GM06990 (cell line): ENCODE measurements at regions not wholly inside any gene's neighbourhood (a gene's known extent, or its start where the extent isn't known, plus 50 kb on each side); places are given as distances from the start of the nearest gene placed in this dataset.

ENCODE experiments used
- DNase-seq: peaks from one replicate; pipeline ENCODE4 v3.0.0-alpha.2; 2011; ENCODE audit not compliant: insufficient read length; ENCODE audit errors: extremely low read depth
- H3K27me3 ChIP-seq: replicated peaks from 2 replicates; pipeline ENCODE4 v1.6.0; 2011; ENCODE audit warnings: low read length; ENCODE audit not compliant: control insufficient read depth, insufficient read depth
- H3K36me3 ChIP-seq: 2 replicates; pipeline ENCODE4 v1.5.1; 2011; ENCODE audit warnings: low read length; ENCODE audit not compliant: control insufficient read depth, insufficient read depth
- H3K4me3 ChIP-seq: replicated peaks from 2 replicates; pipeline ENCODE4 v1.5.1; 2011; ENCODE audit warnings: low read depth, mild to moderate bottlenecking, control low read depth, low read length
- TF ChIP-seq, protein P1 (sequence below): IDR thresholded peaks from 2 replicates; pipeline ENCODE4 v1.5.1; 2011; ENCODE audit warnings: low read length, control low read depth, mild to moderate bottlenecking, inconsistent platforms; ENCODE audit not compliant: insufficient read depth, poor library complexity, severe bottlenecking

DNA sequence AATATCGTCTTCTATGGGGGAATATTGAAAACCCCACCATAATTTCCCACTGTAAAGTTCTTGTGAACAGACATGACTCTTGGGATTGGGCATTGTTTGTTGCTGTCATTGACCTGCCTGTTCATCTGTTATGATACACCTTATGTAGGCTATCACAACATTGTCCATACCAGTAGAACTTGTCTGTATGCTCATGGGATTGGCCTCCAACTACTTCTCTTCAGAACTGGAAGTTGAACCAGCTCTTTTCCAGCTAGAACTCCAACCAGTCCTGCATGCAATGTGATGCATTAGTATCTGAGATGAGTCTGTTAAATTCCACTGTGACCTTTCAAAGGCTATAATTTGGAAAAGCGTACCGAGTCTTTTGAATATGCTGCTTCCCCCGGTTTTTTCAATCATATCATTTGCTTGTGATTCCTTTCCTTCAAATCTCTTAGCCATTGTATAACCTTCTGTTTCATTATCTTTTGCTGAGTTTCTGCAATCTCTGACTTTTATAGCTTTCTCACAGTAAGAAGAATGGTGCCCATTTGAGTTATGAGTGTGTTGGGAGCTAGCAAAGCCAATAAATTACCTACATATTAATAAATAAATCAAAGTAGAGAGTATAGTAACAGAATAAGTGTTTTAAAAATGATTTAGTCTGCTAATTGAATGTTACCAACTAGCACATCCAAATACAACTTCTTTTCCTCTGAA, 101.9 kb downstream of the PLK2 start:
- DNase-seq: no peak
- H3K36me3 ChIP-seq: no peaks in the 10 kb centered on the region
- TF ChIP-seq, protein P1, sequence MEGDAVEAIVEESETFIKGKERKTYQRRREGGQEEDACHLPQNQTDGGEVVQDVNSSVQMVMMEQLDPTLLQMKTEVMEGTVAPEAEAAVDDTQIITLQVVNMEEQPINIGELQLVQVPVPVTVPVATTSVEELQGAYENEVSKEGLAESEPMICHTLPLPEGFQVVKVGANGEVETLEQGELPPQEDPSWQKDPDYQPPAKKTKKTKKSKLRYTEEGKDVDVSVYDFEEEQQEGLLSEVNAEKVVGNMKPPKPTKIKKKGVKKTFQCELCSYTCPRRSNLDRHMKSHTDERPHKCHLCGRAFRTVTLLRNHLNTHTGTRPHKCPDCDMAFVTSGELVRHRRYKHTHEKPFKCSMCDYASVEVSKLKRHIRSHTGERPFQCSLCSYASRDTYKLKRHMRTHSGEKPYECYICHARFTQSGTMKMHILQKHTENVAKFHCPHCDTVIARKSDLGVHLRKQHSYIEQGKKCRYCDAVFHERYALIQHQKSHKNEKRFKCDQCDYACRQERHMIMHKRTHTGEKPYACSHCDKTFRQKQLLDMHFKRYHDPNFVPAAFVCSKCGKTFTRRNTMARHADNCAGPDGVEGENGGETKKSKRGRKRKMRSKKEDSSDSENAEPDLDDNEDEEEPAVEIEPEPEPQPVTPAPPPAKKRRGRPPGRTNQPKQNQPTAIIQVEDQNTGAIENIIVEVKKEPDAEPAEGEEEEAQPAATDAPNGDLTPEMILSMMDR: no peak
- H3K4me3 ChIP-seq: no peak overlapping the region
- H3K27me3 ChIP-seq: no peaks in the 10 kb centered on the region

DNA sequence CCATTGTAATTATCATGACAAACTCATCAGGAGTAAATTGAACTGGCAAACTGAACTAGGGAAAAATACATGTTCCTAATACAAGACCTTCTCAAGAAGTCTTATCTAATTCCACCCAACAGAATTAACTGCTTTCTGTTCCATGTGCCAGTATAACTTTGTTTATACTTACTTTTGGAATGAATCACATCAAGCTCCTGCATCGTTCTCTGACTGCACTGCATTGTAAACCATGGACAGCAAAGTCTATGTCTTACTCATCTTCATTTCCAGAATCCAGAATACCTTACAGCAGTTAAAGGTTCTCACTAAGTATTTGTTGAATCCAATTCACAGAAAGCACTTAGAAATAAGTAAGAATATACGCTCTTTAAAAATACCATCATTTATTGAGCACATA, 102.8 kb downstream of the PLK2 start:
- Histone ChIP-seq H3K4me3 (no peak overlapping the region), H3K27me3 (no peaks in the 10 kb centered on the region), H3K36me3 (no peaks in the 10 kb centered on the region)
- TF ChIP-seq, protein P1: no peak
- no peak for DNase-seq

DNA sequence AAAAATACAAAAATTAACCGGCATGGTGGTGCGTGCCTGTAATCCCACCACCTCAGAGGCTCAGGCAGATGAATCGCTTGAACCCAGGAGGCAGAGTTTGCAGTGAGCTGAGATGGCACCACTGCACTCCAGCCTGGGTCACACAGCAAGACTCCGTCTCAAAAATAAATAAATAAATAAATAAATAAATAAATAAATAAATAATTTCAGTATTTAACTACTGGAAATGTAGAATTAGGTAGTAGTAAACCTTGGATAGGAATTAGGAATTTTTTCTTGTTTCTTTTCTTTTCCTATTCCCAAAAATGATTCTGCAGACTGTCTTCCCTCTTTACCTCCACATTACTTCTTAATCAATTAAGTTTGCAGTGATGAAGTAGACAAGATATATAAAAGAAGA, 103.2 kb downstream of the PLK2 start:
- no peak for DNase-seq
- Histone ChIP-seq H3K4me3 (no peak overlapping the region), H3K27me3 (no peaks in the 10 kb centered on the region), H3K36me3 (no peaks in the 10 kb centered on the region)
- TF ChIP-seq, protein P1: no peak

DNA sequence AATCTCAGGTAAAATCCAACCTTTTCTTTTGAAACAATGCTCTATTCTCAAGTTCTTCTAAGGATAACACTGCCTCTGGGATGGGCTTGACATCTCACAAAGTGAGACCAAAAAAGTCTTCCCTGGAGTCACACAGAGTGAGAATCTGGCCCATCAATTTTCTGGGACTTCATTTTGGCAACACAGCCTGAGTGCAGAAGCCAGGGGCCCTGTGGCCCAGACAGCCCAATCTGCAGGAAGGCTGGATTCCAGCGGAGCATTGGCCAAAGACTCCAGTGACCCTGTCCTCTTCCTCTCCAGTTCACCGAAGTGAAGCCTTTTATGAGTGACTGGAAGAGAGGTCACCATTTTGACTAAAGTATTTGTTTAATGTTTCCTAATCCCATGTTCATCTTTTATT, 105.1 kb downstream of the PLK2 start:
- Histone ChIP-seq H3K36me3 (no peaks in the 10 kb centered on the region), H3K27me3 (no peaks in the 10 kb centered on the region), H3K4me3 (no peak overlapping the region)
- TF ChIP-seq, protein P1: no peak
- DNase-seq: no peak

DNA sequence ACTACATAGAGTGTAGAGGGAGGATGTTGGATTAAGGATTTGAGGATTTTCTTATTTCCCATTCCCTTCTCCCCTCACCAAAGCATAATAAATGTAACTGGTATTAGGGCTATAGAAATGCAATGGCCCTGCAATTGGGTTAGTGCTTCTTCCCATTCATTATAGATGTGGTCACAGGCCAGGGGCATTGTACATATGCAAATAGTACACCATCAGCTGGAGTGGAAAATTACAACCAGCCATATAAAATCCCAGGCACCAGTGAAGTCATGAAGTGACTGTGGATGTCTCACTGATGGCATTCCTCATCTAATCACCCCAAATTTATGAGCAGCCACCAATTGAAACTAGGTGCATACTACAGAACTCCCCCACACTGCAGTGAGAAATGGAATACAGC, 105.9 kb downstream of the PLK2 start:
- TF ChIP-seq, protein P1: no peak
- Histone ChIP-seq H3K4me3 (no peak overlapping the region), H3K36me3 (no peaks in the 10 kb centered on the region), H3K27me3 (no peaks in the 10 kb centered on the region)
- DNase-seq: no peak

DNA sequence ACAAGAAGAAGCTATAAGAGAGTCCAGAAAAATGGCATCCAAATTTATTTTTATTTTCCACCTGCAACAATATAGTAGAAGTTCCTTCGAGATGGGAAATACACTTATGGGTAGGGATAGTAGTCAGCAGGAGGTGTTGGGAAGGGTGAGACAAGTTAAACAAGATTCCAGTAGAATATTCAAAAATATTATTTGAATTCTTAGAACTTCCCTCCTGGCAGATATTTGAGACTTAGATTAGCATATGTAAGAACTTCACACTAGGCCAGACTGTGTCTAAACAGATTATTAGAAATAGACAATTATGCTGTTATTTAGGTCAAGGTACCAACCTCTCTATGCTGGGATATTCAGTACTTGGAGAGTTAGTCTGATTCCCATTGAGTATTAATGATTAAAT, 108.7 kb downstream of the PLK2 start:
- no peak for DNase-seq
- H3K27me3 ChIP-seq: no peaks in the 10 kb centered on the region
- no peak overlapping the region for H3K4me3 ChIP-seq
- TF ChIP-seq, protein P1: no peak
- H3K36me3 ChIP-seq: no peaks in the 10 kb centered on the region
